Fibroblast of mammary gland (primary cell): ENCODE measurements at regions not wholly inside any gene's neighbourhood (a gene's known extent, or its start where the extent isn't known, plus 50 kb on each side); places are given as distances from the start of the nearest gene placed in this dataset.

Experiments
- DNase-seq: peaks from one replicate; pipeline ENCODE4 v3.0.0-alpha.2; 2010; ENCODE audit warnings: low read depth
- H3K4me3 ChIP-seq: 2 replicates; pipeline ENCODE4 v1.5.1; 2011; ENCODE audit warnings: low read depth, mild to moderate bottlenecking, low read length, moderate library complexity; ENCODE audit not compliant: control insufficient read depth
- TF ChIP-seq, protein P1 (sequence below): conservative IDR thresholded peaks from 2 replicates; pipeline ENCODE4 v1.5.1; 2011; ENCODE audit warnings: low read depth, low read length, inconsistent platforms; ENCODE audit not compliant: control insufficient read depth, insufficient read depth

DNA sequence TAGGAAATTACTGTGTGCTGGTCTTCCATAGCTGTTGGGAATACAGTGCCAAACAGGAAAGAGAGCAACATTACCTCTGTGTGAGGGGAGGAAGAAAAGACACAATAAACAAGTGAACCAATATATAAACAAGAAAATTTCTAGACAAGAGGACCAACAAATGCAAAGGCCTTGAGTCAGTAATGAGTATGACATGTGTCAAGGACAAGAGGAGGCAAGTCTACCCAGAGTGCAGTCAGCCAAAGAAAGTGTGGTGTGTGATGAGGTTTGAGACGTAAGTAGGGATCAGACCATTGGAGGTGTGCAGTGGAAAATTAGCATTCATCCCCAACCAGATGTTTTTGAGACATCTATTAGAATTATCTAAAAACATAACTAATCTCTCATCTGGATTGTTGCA, 69.5 kb upstream of the CDH6 start:
- no peak for DNase-seq
- TF ChIP-seq, protein P1, sequence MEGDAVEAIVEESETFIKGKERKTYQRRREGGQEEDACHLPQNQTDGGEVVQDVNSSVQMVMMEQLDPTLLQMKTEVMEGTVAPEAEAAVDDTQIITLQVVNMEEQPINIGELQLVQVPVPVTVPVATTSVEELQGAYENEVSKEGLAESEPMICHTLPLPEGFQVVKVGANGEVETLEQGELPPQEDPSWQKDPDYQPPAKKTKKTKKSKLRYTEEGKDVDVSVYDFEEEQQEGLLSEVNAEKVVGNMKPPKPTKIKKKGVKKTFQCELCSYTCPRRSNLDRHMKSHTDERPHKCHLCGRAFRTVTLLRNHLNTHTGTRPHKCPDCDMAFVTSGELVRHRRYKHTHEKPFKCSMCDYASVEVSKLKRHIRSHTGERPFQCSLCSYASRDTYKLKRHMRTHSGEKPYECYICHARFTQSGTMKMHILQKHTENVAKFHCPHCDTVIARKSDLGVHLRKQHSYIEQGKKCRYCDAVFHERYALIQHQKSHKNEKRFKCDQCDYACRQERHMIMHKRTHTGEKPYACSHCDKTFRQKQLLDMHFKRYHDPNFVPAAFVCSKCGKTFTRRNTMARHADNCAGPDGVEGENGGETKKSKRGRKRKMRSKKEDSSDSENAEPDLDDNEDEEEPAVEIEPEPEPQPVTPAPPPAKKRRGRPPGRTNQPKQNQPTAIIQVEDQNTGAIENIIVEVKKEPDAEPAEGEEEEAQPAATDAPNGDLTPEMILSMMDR = no peak
- H3K4me3 ChIP-seq = no peak overlapping the region

DNA sequence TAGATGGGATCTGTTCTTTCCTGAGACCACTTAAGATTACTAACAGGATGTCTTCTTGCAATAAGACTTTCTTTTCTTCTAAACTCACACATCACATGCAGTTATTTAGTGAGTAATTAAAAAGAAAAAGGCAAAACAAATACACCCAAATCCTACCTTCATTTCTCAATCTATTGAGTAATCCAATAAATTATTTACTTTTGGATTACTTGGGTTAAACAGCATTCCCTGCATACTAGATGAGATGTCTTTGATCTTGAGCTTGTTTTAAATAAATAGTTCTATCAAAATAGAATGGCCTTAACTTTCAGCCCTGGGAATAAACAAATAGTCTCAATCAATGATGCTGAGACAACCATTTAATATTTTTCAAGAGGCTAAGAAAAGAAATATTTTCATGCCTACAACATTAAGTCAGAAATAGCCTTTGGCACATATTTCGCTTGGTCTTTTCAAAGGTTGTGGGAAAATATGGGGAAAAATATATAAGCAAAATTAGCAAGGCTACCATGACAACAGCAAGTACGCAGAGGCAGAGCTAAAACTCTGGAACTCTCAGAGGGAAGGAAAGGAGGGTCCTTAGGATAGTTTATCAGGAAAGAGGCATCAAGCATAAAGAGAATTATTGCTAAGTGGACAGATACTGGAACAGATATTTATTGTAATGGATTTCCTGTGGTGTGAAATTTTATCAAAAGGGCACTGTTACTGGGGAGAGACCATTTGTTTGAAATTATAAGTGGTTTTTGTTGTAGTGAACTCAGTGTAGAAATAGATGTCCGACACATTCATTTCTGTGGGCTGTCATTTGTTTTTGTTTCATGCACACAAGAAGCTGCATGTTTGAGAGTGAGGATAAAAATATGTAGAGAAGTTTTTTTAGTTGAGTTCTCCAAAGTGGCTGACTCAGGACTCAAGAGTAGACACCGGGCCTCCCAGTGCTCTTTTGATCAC, 70.2 kb upstream of the CDH6 start:
- DNase-seq = no peak
- TF ChIP-seq, protein P1 = no peak
- H3K4me3 ChIP-seq = no peak overlapping the region

DNA sequence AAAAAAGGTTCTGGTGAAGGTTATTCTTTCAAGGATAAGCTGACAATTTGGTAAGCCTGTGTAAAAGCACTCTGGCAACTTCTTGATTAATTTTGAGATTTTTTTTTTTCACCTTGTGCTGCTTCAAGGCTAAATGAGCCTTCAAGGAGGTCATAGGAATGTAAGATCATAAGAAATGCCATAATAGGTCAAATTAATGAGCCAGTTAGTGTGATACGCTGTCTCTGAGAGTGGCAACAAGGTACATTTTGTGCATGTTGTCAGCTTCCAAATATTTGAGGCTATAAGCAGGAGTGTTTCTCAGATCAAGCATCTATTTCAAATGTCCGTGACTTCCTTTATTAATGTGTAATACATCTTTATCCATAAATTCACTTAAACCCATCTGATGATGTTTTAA, 72.3 kb upstream of the CDH6 start:
- DNase-seq = no peak
- TF ChIP-seq, protein P1 = no peak
- no peak overlapping the region for H3K4me3 ChIP-seq

DNA sequence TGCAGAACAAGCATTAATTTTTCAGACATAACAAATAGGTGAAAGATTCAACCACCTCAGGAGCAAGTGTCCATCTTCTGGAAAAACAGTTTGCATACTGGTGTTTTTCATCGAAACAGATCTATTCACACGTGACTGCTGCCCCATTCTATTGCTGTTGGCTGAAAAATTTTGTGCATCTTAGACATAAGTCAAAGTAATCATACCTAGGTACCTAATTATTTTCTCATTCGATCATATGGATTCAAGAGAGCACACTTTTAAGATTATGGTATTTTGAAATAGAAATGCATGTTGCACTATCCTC, 72.9 kb upstream of the CDH6 start:
- DNase-seq = no peak

DNA sequence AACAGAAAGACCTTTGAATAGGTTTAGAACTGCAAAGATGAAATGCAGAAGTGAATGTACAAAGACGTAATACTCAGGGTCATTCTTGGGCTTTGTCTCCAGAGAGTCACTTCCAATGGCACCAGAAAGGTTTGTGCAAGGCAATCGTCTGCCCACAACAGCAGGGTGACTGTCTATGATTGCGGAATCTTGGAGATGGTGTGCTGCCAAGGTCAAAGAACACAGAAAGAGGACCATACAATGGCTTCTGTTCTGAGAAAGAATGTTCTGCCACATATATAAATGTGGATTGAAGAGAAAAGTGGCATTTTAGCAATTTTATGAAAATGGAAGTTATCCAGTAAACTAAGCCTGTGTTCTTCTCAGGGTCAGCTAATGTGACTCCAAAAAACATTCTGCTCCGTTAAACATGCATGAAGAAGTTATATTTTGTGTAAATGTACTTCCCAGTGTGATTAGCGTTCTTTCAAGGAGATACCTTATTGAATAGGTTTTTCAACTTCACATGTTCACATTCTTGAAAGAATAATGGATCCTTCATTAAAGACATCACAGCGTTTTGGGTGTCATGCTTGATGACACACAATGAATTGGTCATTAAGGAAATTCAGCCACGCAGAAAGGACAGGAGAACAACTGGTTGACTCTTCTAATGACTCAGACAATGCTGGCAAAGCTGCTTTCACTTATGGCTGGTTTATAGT, 73.4 kb upstream of the CDH6 start:
- TF ChIP-seq, protein P1 = no peak
- no peak overlapping the region for H3K4me3 ChIP-seq
- DNase-seq = peak; percentile 1

More for the DNA sequence above, 72.9 kb upstream of the CDH6 start:
- no peak overlapping the region for H3K4me3 ChIP-seq
- TF ChIP-seq, protein P1 = no peak

DNA sequence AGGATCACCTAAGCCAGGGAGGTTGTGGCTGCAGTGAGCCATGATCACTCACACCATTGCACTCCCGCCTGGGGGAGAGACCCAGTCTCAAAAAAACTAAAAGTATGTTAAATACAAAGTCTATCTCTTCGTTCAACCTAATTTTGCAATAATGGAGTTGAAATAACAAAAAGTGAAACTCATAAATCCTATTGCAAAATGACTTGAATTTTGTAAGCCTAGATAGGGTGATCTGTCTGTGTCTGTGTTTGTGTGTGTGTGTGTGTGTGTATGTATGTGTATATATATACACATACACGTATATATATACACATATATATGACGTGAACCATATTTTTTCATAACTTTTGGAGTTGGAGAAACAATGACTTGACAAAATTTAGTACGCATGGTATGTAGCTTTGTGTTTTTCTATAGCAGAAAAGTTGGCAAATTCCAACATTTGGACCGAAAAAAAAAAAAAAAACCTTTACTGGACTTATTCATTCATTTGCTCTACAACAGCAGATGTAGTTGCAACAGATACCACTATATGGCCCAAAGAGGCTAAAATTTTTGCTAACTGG, 76.9 kb upstream of the CDH6 start:
- DNase-seq = no peak
- TF ChIP-seq, protein P1 = no peak
- no peak overlapping the region for H3K4me3 ChIP-seq
